ENCODE measurements at regions not wholly inside any gene's neighbourhood (a gene's known extent, or its start where the extent isn't known, plus 50 kb on each side); places are given as distances from the start of the nearest gene placed in this dataset.

- TF ChIP-seq CTCF (IDR thresholded peaks at IDR 0.05) (peak in 5 of 6 experiments; percentile 56 to 98 (median 82)), POLR2A (IDR thresholded peaks at IDR 0.05) (no peak)
Measured at GRCh38 chr14:22099942-22100763, 426.5 kb upstream of the OR4E1 start.
